ENCODE measurements at regions not wholly inside any gene's neighbourhood (a gene's known extent, or its start where the extent isn't known, plus 50 kb on each side); places are given as distances from the start of the nearest gene placed in this dataset.
"Not testable (repeated sequence)": the region's sequence is repeated elsewhere in the genome, so short reads cannot be mapped to it uniquely, and the experiment has no call there.

- no peak for DNase-seq
These were observed 244.1 kb upstream of the ZNF385D start for GRCh38 chr3:21995079-21995607.

DNA sequence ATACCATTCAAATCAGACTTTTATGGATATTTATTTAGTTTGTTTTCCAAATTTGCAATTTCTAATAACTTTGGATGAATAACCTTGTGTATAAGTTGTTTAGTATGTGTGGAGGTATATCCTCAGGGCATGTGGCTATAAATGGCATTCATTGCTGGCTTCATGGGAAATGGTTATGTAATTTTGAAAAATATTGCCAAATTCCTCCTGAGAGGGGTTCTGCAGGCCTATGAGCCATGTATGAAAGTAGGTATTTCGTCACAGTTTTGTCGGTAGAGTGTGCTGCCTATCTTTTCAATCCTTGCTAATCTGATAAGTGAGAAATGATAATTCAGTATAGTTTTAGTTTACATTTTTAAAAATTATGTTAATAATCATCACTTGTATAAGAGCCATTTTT, 256.4 kb upstream of the ZNF385D start:
- no peak for DNase-seq

GRCh38 chr3:22010997-22011396, 260.0 kb upstream of the ZNF385D start:
- DNase-seq: no peak

- no peak for DNase-seq
These were observed 261.5 kb upstream of the ZNF385D start for GRCh38 chr3:22012471-22012870.

GRCh38 chr3:22013641-22014040, 262.6 kb upstream of the ZNF385D start:
- no peak for DNase-seq

DNA sequence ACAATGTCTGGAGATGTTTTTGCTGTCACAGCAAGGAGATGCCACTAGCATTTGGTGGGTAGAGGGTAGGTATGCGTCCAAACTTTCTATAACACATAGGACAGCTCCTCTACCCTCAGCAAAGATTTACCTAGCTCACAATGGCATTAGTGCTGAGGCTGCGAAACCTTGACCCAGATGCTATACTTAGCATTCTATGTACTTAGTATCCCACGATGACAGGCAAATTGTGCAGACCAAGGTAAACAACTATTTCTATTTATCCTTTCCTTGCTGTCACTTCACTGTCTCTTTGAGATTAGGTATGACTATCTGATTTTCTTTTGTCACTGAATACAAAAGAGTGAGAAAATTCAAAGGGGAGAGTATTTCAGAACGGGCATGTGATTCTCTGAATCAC, 265.2 kb upstream of the ZNF385D start:
- DNase-seq: no peak

DNA sequence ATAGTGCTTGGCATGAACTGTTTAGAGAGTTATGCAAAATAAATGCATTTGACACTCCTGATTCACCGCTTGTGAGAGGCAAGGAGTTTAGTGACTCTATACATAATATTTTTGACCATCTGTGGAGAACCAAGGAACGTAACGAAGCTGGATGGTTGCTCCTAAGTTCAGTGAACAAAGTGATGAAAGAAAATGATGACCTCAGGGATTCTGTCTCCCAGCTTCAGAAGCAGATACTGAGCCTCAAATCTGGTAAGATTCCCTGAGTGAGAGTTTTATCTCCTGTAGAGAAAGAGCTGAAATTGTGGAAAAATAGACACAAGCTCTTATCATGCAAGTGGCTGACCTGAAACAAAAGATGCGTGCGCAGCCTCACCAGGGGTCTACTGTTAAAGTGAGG, 273.6 kb upstream of the ZNF385D start:
- not testable (repeated sequence) for DNase-seq

GRCh38 chr3:22029480-22029879, 278.5 kb upstream of the ZNF385D start:
- no peak for DNase-seq

DNA sequence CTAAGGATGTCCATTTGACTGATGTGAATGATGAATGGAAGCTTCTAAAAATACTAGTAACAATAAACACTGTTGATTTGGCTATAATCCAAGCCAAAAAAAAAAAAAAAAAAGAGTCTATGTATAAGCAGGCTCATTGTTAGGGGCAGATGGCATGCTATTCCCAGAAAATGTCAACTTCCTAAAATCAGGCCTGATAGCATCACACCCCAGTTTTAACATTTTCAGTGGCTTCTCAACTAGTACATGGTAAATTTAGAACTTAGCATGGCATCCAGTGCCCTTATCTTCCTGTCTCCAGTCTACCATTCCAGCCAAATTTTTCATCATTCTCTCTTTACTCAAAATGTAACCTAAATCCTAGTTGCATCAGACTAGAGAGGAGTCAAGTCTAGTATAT, 288.2 kb upstream of the ZNF385D start:
- no peak for DNase-seq

DNA sequence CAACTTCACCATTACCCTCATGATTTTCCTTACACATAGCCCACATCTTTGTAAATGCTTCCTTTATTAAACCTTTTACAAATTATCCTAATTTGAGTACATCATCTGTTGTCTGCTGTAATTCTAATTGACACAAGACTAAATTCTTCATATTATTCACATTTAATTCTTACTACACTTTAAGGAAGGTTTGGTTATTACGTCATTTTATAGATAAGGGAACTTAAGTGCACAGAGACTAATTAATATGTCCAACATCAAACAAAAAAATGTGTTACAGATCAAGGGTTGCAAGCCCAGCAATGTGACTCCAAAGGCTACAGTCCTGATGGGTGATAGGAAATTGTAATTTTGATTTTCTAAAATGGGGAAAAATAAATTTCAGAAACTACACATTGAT, 289.1 kb upstream of the ZNF385D start:
- DNase-seq: no peak

GRCh38 chr3:22045882-22046281, 294.9 kb upstream of the ZNF385D start:
- no peak for DNase-seq

GRCh38 chr3:22063500-22063899, 312.5 kb upstream of the ZNF385D start:
- no peak for DNase-seq

DNA sequence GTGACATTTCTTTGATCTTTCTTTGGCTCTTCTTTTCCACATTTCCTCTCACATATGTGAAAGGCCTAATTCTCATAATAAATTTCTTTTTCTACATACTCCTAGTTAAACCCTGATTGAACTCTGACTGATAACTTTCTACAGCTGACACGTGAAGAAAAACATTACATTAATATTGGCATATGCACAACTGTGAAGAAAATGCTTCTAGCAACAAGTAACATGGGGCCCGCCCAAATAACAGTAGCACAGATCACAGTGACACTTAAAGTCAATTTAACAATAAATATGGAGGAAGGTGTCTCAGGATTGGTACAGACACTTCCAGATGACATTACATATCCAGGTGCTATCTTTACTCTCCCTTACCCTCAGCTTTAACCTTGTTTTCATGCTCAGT, 317.6 kb upstream of the ZNF385D start:
- DNase-seq: no peak

- no peak for DNase-seq
These were observed 337.2 kb upstream of the ZNF385D start for GRCh38 chr3:22088204-22088603.

GRCh38 chr3:22089284-22089683, 338.3 kb upstream of the ZNF385D start:
- no peak for DNase-seq

DNA sequence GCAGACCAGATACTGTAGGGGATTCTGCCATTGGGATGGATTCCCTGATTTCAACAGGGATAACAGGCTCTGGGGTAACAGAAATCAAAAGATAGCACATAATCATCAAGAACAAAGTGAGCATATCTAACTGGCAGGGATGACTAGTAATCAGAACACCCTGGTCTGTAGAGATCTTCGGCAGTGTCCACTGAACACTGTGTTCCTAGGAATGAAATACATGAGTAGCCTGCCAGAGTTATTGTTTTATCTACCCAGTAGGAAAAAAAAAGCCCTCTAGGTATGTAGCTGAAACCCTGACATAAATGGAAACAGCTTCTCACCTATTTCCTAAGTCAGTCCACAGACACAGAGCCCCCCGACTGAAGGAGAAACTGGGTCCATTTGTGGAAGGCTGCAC, 340.3 kb upstream of the ZNF385D start:
- DNase-seq: no peak

GRCh38 chr3:22098021-22098420, 347.0 kb upstream of the ZNF385D start:
- DNase-seq: no peak

GRCh38 chr3:22101351-22101750, 350.3 kb upstream of the ZNF385D start:
- DNase-seq: no peak

- DNase-seq: no peak
These were observed 350.8 kb upstream of the ZNF385D start for GRCh38 chr3:22101811-22102210.

DNA sequence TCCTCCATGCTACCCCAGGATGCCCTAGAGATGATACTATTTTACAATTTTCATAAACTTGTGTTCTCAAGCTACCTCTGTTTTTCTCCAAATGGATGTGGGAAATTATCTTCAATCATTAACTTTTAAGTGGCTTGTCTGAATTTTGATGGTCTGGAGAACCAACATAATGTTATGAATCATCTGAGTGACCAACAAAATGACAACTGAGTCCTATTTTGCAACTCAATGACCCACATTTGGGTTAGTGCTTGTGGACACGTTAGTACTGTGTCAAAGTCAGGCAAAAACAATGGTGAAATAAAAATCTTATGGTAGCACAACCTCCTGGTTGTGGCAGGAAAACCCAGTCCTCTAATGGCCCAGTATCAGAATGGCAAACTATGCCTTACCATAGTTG, 352.4 kb upstream of the ZNF385D start:
- no peak for DNase-seq

GRCh38 chr3:22106213-22106896, 355.3 kb upstream of the ZNF385D start:
- no peak for DNase-seq

DNA sequence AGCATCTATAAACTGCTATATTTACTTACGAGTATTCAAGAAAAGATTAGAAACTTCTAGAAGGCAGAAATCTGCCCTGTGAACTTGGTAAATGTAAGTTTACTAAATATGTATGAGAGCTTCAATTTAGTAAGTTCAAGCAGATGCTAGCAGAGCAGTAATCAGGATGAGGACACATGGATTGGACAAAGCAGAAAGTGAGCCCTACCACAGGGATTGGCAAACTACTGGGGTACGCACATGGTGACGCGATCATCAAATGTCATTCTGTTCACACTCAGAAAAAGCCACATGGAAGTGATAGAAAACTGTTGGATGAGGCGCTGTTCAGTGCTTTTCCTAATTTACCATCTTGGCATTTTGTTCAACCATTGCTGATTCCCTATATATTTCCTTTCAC, 360.2 kb upstream of the ZNF385D start:
- no peak for DNase-seq

GRCh38 chr3:22113453-22113852, 362.4 kb upstream of the ZNF385D start:
- DNase-seq: no peak

DNA sequence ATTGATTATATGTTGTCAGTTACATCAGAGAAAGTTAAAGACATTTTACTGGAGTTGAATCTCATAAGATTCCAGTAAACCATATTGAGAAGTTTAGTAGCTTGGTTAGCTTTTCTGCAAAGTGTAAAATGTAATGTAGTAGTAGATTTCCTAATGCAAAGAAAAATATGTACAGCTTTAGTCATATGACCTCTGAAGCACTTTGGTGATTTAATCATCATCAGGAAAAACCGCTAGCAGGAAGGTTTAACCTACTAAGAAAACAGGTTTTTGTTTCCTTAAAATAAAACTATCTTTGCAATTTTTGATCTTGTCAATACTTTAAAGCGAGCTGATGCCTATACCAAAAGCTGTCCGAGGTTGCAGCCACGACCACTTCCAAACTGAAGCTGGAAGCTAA, 364.6 kb upstream of the ZNF385D start:
- DNase-seq: no peak

GRCh38 chr3:22117091-22117490, 366.1 kb upstream of the ZNF385D start:
- DNase-seq: no peak

Measured in activated naive CD4-positive, alpha-beta T cell treated with Interleukin-2 at 50 U/mL for 16 hours (primary cell).